ENCODE measurements at regions not wholly inside any gene's neighbourhood (a gene's known extent, or its start where the extent isn't known, plus 50 kb on each side); places are given as distances from the start of the nearest gene placed in this dataset.
A peak's percentile ranks its signal among the peaks of the same experiment; 100 is the strongest.

GRCh38 chr13:107807306-107808073, 407.8 kb downstream of the LIG4 start:
- no peak for TF ChIP-seq POLR2AphosphoS5 (IDR thresholded peaks at IDR 0.05; ENCODE audit: insufficient read depth, low read depth, low read length)
- BruUV-seq (replicated peaks), result no TSS peak
- H3K9me1 ChIP-seq (replicated peaks; ENCODE audit: control insufficient read depth, extremely low read depth, insufficient read depth, low read length), result no peaks in the 10 kb centered on the region
- no peaks in the 10 kb centered on the region for H3K79me2 ChIP-seq (ENCODE audit: control insufficient read depth, insufficient read depth, low read length)
- intact Hi-C loops (cut with micrococcal nuclease) (no loop called here), dilution Hi-C loops (cut with MboI; ENCODE audit: extremely low pct_ligation_motif_present, low sequenced_read_pairs) (no loop called here)
- no peak overlapping the region for H3K4me2 ChIP-seq (ENCODE audit: insufficient read depth, low read length)
- DNase-seq (ENCODE audit: low read depth, low spot score), result peak; percentile 78
- ChIA-PET POLR2A (no interaction called here), CTCF (no interaction called here)
- H3K27ac ChIP-seq (ENCODE audit: insufficient read depth, low read depth, low read length), result no peak overlapping the region
- H3K4me1 ChIP-seq (ENCODE audit: control insufficient read depth, extremely low read depth, insufficient read depth, low read length), result peaks cover 7% of the 10 kb centered on the region
- H4K20me1 ChIP-seq (replicated peaks; ENCODE audit: control insufficient read depth, extremely low read depth, insufficient read depth, low read length), result no peaks in the 10 kb centered on the region
- H3K4me3 ChIP-seq (replicated peaks in 1 of 3; ENCODE audit: insufficient read depth in 1 of 3, low read depth in 1 of 3, low read length in 3 of 3), result no peak overlapping the region
- H3K27me3 ChIP-seq (ENCODE audit: control insufficient read depth in 2 of 2, insufficient read depth in 2 of 2, low read length in 2 of 2), result no peaks in the 10 kb centered on the region
- no peaks in the 10 kb centered on the region for H3K36me3 ChIP-seq (ENCODE audit: control insufficient read depth in 2 of 2, extremely low read depth in 1 of 2, insufficient read depth in 2 of 2, low read length in 2 of 2)
- H2AFZ ChIP-seq (ENCODE audit: low read depth, low read length), result no peak overlapping the region
- FAIRE-seq, result peak; percentile 70
- H3K9me3 ChIP-seq (replicated peaks; ENCODE audit: control insufficient read depth, insufficient read depth, low read length), result no peaks in the 10 kb centered on the region
- no peak overlapping the region for H3K9ac ChIP-seq (replicated peaks; ENCODE audit: extremely low read depth, insufficient read depth, low read length)

GRCh38 chr13:107806726-107807125, 408.6 kb downstream of the LIG4 start:
- ChIA-PET POLR2A (no interaction called here), CTCF (no interaction called here)
- DNase-seq (ENCODE audit: low read depth, low spot score) (no peak), FAIRE-seq (no peak)
- TF ChIP-seq CTCF (IDR thresholded peaks at IDR 0.05; ENCODE audit: extremely low read depth in 1 of 2, insufficient read depth in 1 of 2, low read depth in 1 of 2, low read length in 2 of 2), result no peak
- no peak for TF ChIP-seq POLR2A (IDR thresholded peaks at IDR 0.05; ENCODE audit: low read depth, low read length)
- TF ChIP-seq, protein P1, sequence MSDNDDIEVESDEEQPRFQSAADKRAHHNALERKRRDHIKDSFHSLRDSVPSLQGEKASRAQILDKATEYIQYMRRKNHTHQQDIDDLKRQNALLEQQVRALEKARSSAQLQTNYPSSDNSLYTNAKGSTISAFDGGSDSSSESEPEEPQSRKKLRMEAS (IDR thresholded peaks at IDR 0.05; ENCODE audit: insufficient read depth, insufficient read length), result no peak
- TF ChIP-seq GATA2 (IDR thresholded peaks at IDR 0.05; ENCODE audit: insufficient read depth, insufficient read length, low read depth, low read length), result no peak
- TF ChIP-seq POLR2AphosphoS5 (IDR thresholded peaks at IDR 0.05; ENCODE audit: insufficient read depth, low read depth, low read length), result no peak
- no peak for TF ChIP-seq JUN (IDR thresholded peaks at IDR 0.05; ENCODE audit: borderline replicate concordance, insufficient read depth, insufficient read length, low read depth)
- no peak for TF ChIP-seq FOS (IDR thresholded peaks at IDR 0.05; ENCODE audit: borderline replicate concordance, insufficient read depth, low read length)
- TF ChIP-seq EZH2 (IDR thresholded peaks at IDR 0.05; ENCODE audit: borderline replicate concordance, low read depth, low read length, severe bottlenecking), result no peak
- no peak for TF ChIP-seq MYC (IDR thresholded peaks at IDR 0.05; ENCODE audit: low read depth, low read length)
- Histone ChIP-seq H3K4me3 (replicated peaks in 1 of 3; ENCODE audit: insufficient read depth in 1 of 3, low read depth in 1 of 3, low read length in 3 of 3) (no peak overlapping the region), H2AFZ (ENCODE audit: low read depth, low read length) (no peak overlapping the region), H3K4me1 (ENCODE audit: control insufficient read depth, extremely low read depth, insufficient read depth, low read length) (peaks cover 7% of the 10 kb centered on the region), H3K9ac (replicated peaks; ENCODE audit: extremely low read depth, insufficient read depth, low read length) (no peak overlapping the region), H3K27ac (ENCODE audit: insufficient read depth, low read depth, low read length) (no peak overlapping the region), H3K9me1 (replicated peaks; ENCODE audit: control insufficient read depth, extremely low read depth, insufficient read depth, low read length) (no peaks in the 10 kb centered on the region), H3K79me2 (ENCODE audit: control insufficient read depth, insufficient read depth, low read length) (no peaks in the 10 kb centered on the region), H4K20me1 (replicated peaks; ENCODE audit: control insufficient read depth, extremely low read depth, insufficient read depth, low read length) (no peaks in the 10 kb centered on the region), H3K4me2 (ENCODE audit: insufficient read depth, low read length) (no peak overlapping the region), H3K9me3 (replicated peaks; ENCODE audit: control insufficient read depth, insufficient read depth, low read length) (no peaks in the 10 kb centered on the region), H3K36me3 (ENCODE audit: control insufficient read depth in 2 of 2, extremely low read depth in 1 of 2, insufficient read depth in 2 of 2, low read length in 2 of 2) (no peaks in the 10 kb centered on the region), H3K27me3 (ENCODE audit: control insufficient read depth in 2 of 2, insufficient read depth in 2 of 2, low read length in 2 of 2) (no peaks in the 10 kb centered on the region)
- dilution Hi-C loops (cut with MboI; ENCODE audit: extremely low pct_ligation_motif_present, low sequenced_read_pairs), result no loop called here
- intact Hi-C loops (cut with micrococcal nuclease), result no loop called here
- BruUV-seq (replicated peaks), result no TSS peak
